Neural cell (in vitro differentiated cells): ENCODE measurements at regions not wholly inside any gene's neighbourhood (a gene's known extent, or its start where the extent isn't known, plus 50 kb on each side); places are given as distances from the start of the nearest gene placed in this dataset.

Experiments
- H2AFZ ChIP-seq: fragments of 200-600, 300-800 bp; sonication (generic), shearing (Covaris generic); 2 replicates; pipeline ENCODE4 v1.6.0; 2014; ENCODE audit warnings: low read depth, mild to moderate bottlenecking, antibody characterized with exemption, low read length, moderate library complexity
- H3F3A ChIP-seq: fragments of 200-600 bp; shearing (Covaris generic); 2 replicates; pipeline ENCODE4 v1.6.1; 2016; ENCODE audit warnings: mild to moderate bottlenecking, moderate library complexity, mixed read lengths, antibody characterized with exemption, low read length; ENCODE audit not compliant: insufficient read depth, poor library complexity, severe bottlenecking
- H3K27ac ChIP-seq: fragments of 200-600, 300-800 bp; sonication (generic), shearing (Covaris generic); 2 replicates; pipeline ENCODE4 v1.5.1; 2014; ENCODE audit warnings: mild to moderate bottlenecking, low read length, moderate library complexity
- H3K27me3 ChIP-seq: fragments of 300-800, 200-600 bp; sonication (generic), shearing (Covaris generic); 2 replicates; pipeline ENCODE4 v1.6.0; 2014; ENCODE audit warnings: mild to moderate bottlenecking, low read depth, low read length, moderate library complexity; ENCODE audit not compliant: insufficient read depth
- H3K36me3 ChIP-seq: fragments of 300-800, 200-600 bp; sonication (generic), shearing (Covaris generic); 2 replicates; pipeline ENCODE4 v1.5.1; 2014; ENCODE audit warnings: mild to moderate bottlenecking, antibody characterized with exemption, low read length, moderate library complexity; ENCODE audit not compliant: insufficient read depth
- H3K4me2 ChIP-seq: fragments of 300-800, 200-600 bp; sonication (generic), shearing (Covaris generic); 2 replicates; pipeline ENCODE4 v1.6.0; 2014; ENCODE audit warnings: mild to moderate bottlenecking, low read length
- H3K4me3 ChIP-seq: fragments of 300-800, 200-600 bp; sonication (generic), shearing (Covaris generic); 2 replicates; pipeline ENCODE4 v1.5.1; 2014; ENCODE audit warnings: mild to moderate bottlenecking, low read length, moderate library complexity
- H3K79me2 ChIP-seq: fragments of 200-600 bp; shearing (Covaris generic); replicated peaks from 2 replicates; pipeline ENCODE4 v1.6.0; 2014; ENCODE audit warnings: mild to moderate bottlenecking, low read length, moderate library complexity; ENCODE audit not compliant: insufficient read depth
- H3K9ac ChIP-seq: fragments of 300-800, 200-600 bp; sonication (generic), shearing (Covaris generic); 2 replicates; pipeline ENCODE4 v1.6.1; 2016; ENCODE audit warnings: mild to moderate bottlenecking, low read length, mixed read lengths
- H3K9me2 ChIP-seq: fragments of 200-600 bp; shearing (Covaris generic); 2 replicates; pipeline ENCODE4 v1.6.1; 2016; ENCODE audit warnings: mild to moderate bottlenecking, low read length, mixed read lengths; ENCODE audit not compliant: insufficient read depth
- H3K9me3 ChIP-seq: fragments of 200-600, 300-800 bp; sonication (generic), shearing (Covaris generic); 2 replicates; pipeline ENCODE4 v1.6.1; 2016; ENCODE audit warnings: mild to moderate bottlenecking, mixed run types, low read length, moderate library complexity, mixed read lengths
- H4K20me1 ChIP-seq: fragments of 200-600 bp; shearing (Covaris generic); 2 replicates; pipeline ENCODE4 v1.6.1; 2016; ENCODE audit warnings: mild to moderate bottlenecking, mixed run types; ENCODE audit not compliant: insufficient read depth
- CTCF ChIP-seq: fragments of 450-650 bp; IDR thresholded peaks from 2 replicates; pipeline ENCODE4 v1.5.1; 2014; ENCODE audit warnings: antibody characterized with exemption, mild to moderate bottlenecking, moderate library complexity; ENCODE audit not compliant: poor library complexity, severe bottlenecking
- EP300 ChIP-seq: fragments of 450-650 bp; conservative IDR thresholded peaks from 2 replicates; pipeline ENCODE4 v1.6.1; 2014; ENCODE audit warnings: antibody characterized with exemption, mild to moderate bottlenecking, moderate library complexity; ENCODE audit not compliant: poor library complexity, severe bottlenecking
- EZH2 ChIP-seq: fragments of 200-600, 300-800 bp; shearing (Covaris generic), sonication (generic); IDR thresholded peaks from 2 replicates; pipeline ENCODE4 v1.6.1; 2014; ENCODE audit warnings: antibody characterized with exemption, low read length, borderline replicate concordance, mild to moderate bottlenecking; ENCODE audit not compliant: insufficient read depth, poor library complexity, severe bottlenecking
- MXI1 ChIP-seq: fragments of 450-650 bp; conservative IDR thresholded peaks from 2 replicates; pipeline ENCODE4 v1.6.1; 2014; ENCODE audit warnings: antibody characterized with exemption, mild to moderate bottlenecking; ENCODE audit not compliant: poor library complexity, severe bottlenecking
- POLR2AphosphoS5 ChIP-seq: IDR thresholded peaks from 2 replicates; pipeline ENCODE4 v1.6.1; 2012
- RAD21 ChIP-seq: fragments of 450-650 bp; conservative IDR thresholded peaks from 2 replicates; pipeline ENCODE4 v1.6.1; 2014; ENCODE audit warnings: antibody characterized with exemption, mild to moderate bottlenecking, moderate library complexity
- SMC3 ChIP-seq: fragments of 450-650 bp; conservative IDR thresholded peaks from 2 replicates; pipeline ENCODE4 v1.6.1; 2014; ENCODE audit warnings: antibody characterized with exemption, mild to moderate bottlenecking, moderate library complexity; ENCODE audit not compliant: poor library complexity
- TAF1 ChIP-seq: IDR thresholded peaks from 2 replicates; pipeline ENCODE4 v1.6.1; 2012; ENCODE audit warnings: low read depth
- TF ChIP-seq, protein P1 (sequence below): IDR thresholded peaks from 2 replicates; pipeline ENCODE4 v1.6.1; 2012; ENCODE audit warnings: borderline replicate concordance

DNA sequence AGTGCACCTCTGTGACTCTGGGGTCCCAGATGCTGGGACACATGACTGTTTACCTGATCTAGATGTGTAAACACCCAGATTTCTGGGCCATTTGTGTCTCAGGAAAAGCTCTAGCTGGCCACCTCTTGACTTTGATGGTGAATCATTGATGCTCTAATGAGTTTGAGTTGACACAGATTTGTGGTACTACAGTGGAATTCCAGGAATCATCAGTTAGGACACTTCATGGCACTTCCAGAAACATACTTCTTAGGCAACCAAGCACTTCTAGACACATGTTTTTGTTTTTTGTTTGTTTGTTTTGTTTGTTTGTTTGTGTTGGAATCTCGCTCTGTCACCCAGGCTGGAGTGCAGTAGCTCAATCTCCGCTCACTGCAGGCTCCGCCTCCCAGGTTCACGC lies 302.2 kb upstream of the ZMIZ1 start:
- no peak overlapping the region for H3K4me3 ChIP-seq
- no peaks in the 10 kb centered on the region for H3K36me3 ChIP-seq
- H2AFZ ChIP-seq, result no peak overlapping the region
- H3K9me3 ChIP-seq, result no peaks in the 10 kb centered on the region
- H3K9me2 ChIP-seq, result no peaks in the 10 kb centered on the region
- H3K4me2 ChIP-seq, result no peak overlapping the region
- no peaks in the 10 kb centered on the region for H3K79me2 ChIP-seq
- H3K27me3 ChIP-seq, result no peaks in the 10 kb centered on the region
- no peak overlapping the region for H3K9ac ChIP-seq
- no peaks in the 10 kb centered on the region for H4K20me1 ChIP-seq
- no peaks in the 10 kb centered on the region for H3F3A ChIP-seq
- TF ChIP-seq RAD21 (no peak), SMC3 (no peak)
- no peak overlapping the region for H3K27ac ChIP-seq

DNA sequence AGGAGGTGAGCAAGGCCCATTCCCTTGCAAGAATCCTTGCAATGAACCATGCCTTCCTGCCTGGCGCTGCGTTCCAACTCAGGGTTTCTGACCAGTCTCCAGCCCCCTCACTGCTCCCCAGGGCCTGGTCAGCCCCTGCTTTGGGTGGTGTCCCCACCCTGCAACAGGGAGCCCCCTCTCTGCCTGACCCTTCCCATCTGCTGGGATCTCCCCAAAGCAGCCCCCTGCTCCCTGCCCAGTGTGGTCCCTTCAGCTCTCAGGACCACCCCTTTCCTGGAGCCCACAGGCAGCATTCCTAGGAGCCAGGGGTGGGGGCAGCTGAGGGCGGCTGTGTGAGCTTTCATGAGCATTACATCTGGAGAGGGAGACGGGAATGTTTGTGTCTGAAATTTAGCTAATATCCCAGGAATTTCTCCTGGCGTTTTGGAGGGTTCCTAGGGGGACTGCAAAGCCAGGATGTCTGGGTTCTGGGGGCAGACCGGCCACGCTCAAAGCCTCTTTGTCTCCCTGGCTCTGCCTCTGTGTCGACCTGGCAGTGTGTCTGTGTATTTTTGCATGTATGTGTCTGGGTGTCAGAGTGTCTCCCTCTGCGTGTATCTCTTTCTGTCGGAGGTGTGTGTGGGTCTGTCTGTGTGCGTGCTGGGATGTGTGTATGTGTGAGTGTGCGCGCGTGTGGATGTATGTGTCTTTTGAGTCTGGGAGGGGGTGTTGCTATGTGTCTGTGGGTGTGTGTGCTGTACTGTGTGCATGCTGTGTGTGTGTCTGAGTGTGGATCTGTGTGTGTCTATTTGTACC lies 300.5 kb upstream of the ZMIZ1 start:
- no peak overlapping the region for H2AFZ ChIP-seq
- no peak overlapping the region for H3K27ac ChIP-seq

GRCh38 chr10:78768876-78769275 lies 299.9 kb upstream of the ZMIZ1 start:
- no peaks in the 10 kb centered on the region for H3F3A ChIP-seq
- H3K9me2 ChIP-seq, result no peaks in the 10 kb centered on the region
- no peaks in the 10 kb centered on the region for H4K20me1 ChIP-seq
- no peak overlapping the region for H3K27ac ChIP-seq
- no peak overlapping the region for H2AFZ ChIP-seq
- H3K36me3 ChIP-seq, result no peaks in the 10 kb centered on the region
- no peaks in the 10 kb centered on the region for H3K27me3 ChIP-seq
- H3K4me3 ChIP-seq, result no peak overlapping the region
- no peaks in the 10 kb centered on the region for H3K9me3 ChIP-seq
- TF ChIP-seq, protein P1, sequence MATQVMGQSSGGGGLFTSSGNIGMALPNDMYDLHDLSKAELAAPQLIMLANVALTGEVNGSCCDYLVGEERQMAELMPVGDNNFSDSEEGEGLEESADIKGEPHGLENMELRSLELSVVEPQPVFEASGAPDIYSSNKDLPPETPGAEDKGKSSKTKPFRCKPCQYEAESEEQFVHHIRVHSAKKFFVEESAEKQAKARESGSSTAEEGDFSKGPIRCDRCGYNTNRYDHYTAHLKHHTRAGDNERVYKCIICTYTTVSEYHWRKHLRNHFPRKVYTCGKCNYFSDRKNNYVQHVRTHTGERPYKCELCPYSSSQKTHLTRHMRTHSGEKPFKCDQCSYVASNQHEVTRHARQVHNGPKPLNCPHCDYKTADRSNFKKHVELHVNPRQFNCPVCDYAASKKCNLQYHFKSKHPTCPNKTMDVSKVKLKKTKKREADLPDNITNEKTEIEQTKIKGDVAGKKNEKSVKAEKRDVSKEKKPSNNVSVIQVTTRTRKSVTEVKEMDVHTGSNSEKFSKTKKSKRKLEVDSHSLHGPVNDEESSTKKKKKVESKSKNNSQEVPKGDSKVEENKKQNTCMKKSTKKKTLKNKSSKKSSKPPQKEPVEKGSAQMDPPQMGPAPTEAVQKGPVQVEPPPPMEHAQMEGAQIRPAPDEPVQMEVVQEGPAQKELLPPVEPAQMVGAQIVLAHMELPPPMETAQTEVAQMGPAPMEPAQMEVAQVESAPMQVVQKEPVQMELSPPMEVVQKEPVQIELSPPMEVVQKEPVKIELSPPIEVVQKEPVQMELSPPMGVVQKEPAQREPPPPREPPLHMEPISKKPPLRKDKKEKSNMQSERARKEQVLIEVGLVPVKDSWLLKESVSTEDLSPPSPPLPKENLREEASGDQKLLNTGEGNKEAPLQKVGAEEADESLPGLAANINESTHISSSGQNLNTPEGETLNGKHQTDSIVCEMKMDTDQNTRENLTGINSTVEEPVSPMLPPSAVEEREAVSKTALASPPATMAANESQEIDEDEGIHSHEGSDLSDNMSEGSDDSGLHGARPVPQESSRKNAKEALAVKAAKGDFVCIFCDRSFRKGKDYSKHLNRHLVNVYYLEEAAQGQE, result no peak
- TF ChIP-seq EZH2 (no peak), CTCF (no peak), TAF1 (no peak), POLR2AphosphoS5 (no peak), SMC3 (no peak), RAD21 (no peak), MXI1 (no peak), EP300 (no peak)
- H3K9ac ChIP-seq, result peak overlapping the region; percentile 34
- H3K4me2 ChIP-seq, result no peak overlapping the region
- H3K79me2 ChIP-seq, result no peaks in the 10 kb centered on the region

More for the DNA sequence above, 300.5 kb upstream of the ZMIZ1 start:
- Histone ChIP-seq H3K9me2 (no peaks in the 10 kb centered on the region), H3K79me2 (no peaks in the 10 kb centered on the region), H3K4me3 (no peak overlapping the region), H3K4me2 (no peak overlapping the region), H3F3A (no peaks in the 10 kb centered on the region), H3K27me3 (no peaks in the 10 kb centered on the region), H3K9ac (peak overlapping the region; percentile 34), H3K9me3 (no peaks in the 10 kb centered on the region), H4K20me1 (no peaks in the 10 kb centered on the region), H3K36me3 (no peaks in the 10 kb centered on the region)
- TF ChIP-seq SMC3 (no peak), POLR2AphosphoS5 (no peak), TAF1 (no peak), CTCF (no peak)
